ENCODE measurements at regions not wholly inside any gene's neighbourhood (a gene's known extent, or its start where the extent isn't known, plus 50 kb on each side); places are given as distances from the start of the nearest gene placed in this dataset.

- TF ChIP-seq NCOA2 (CRISPR knock-in tag; IDR thresholded peaks at IDR 0.05) = peak; percentile 95
- TF ChIP-seq ZNF343 (CRISPR knock-in tag; IDR thresholded peaks at IDR 0.05) = no peak
- TF ChIP-seq, protein P1, sequence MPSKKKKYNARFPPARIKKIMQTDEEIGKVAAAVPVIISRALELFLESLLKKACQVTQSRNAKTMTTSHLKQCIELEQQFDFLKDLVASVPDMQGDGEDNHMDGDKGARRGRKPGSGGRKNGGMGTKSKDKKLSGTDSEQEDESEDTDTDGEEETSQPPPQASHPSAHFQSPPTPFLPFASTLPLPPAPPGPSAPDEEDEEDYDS (CRISPR knock-in tag; IDR thresholded peaks at IDR 0.05) = no peak
- TF ChIP-seq ZNF44 (CRISPR knock-in tag; IDR thresholded peaks at IDR 0.05) = no peak
- peak; percentile 31; the same call in 1 of the 2 replicates for TF ChIP-seq KMT2B (CRISPR knock-in tag; IDR thresholded peaks at IDR 0.05)
- TF ChIP-seq ATF4 (CRISPR knock-in tag; IDR thresholded peaks at IDR 0.05) = peak in 1 of 2 experiments; percentile 75; a peak in 2 of 4 replicates
- TF ChIP-seq ZNF616 (CRISPR knock-in tag; IDR thresholded peaks at IDR 0.05; ENCODE audit: low read depth) = no peak
- no peak for TF ChIP-seq U2AF1 (optimal IDR thresholded peaks at IDR 0.05; ENCODE audit: low read depth, low read length)
- no peak for TF ChIP-seq ZNF747 (CRISPR knock-in tag; IDR thresholded peaks at IDR 0.05; ENCODE audit: borderline replicate concordance)
- TF ChIP-seq, protein P2, sequence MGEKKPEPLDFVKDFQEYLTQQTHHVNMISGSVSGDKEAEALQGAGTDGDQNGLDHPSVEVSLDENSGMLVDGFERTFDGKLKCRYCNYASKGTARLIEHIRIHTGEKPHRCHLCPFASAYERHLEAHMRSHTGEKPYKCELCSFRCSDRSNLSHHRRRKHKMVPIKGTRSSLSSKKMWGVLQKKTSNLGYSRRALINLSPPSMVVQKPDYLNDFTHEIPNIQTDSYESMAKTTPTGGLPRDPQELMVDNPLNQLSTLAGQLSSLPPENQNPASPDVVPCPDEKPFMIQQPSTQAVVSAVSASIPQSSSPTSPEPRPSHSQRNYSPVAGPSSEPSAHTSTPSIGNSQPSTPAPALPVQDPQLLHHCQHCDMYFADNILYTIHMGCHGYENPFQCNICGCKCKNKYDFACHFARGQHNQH (CRISPR knock-in tag; IDR thresholded peaks at IDR 0.05) = peak; percentile 56; the same call in 1 of the 2 replicates
- no peak for TF ChIP-seq PAWR (CRISPR knock-in tag; IDR thresholded peaks at IDR 0.05; ENCODE audit: borderline replicate concordance)
- TF ChIP-seq ZNF350 (CRISPR knock-in tag; IDR thresholded peaks at IDR 0.05; ENCODE audit: borderline replicate concordance, low read depth) = no peak
- no peak for TF ChIP-seq ZNF101 (CRISPR knock-in tag; IDR thresholded peaks at IDR 0.05; ENCODE audit: borderline replicate concordance, low read depth)
- TF ChIP-seq, protein P3, sequence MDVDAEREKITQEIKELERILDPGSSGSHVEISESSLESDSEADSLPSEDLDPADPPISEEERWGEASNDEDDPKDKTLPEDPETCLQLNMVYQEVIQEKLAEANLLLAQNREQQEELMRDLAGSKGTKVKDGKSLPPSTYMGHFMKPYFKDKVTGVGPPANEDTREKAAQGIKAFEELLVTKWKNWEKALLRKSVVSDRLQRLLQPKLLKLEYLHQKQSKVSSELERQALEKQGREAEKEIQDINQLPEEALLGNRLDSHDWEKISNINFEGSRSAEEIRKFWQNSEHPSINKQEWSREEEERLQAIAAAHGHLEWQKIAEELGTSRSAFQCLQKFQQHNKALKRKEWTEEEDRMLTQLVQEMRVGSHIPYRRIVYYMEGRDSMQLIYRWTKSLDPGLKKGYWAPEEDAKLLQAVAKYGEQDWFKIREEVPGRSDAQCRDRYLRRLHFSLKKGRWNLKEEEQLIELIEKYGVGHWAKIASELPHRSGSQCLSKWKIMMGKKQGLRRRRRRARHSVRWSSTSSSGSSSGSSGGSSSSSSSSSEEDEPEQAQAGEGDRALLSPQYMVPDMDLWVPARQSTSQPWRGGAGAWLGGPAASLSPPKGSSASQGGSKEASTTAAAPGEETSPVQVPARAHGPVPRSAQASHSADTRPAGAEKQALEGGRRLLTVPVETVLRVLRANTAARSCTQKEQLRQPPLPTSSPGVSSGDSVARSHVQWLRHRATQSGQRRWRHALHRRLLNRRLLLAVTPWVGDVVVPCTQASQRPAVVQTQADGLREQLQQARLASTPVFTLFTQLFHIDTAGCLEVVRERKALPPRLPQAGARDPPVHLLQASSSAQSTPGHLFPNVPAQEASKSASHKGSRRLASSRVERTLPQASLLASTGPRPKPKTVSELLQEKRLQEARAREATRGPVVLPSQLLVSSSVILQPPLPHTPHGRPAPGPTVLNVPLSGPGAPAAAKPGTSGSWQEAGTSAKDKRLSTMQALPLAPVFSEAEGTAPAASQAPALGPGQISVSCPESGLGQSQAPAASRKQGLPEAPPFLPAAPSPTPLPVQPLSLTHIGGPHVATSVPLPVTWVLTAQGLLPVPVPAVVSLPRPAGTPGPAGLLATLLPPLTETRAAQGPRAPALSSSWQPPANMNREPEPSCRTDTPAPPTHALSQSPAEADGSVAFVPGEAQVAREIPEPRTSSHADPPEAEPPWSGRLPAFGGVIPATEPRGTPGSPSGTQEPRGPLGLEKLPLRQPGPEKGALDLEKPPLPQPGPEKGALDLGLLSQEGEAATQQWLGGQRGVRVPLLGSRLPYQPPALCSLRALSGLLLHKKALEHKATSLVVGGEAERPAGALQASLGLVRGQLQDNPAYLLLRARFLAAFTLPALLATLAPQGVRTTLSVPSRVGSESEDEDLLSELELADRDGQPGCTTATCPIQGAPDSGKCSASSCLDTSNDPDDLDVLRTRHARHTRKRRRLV (CRISPR knock-in tag; IDR thresholded peaks at IDR 0.05) = no peak
- TF ChIP-seq, protein P4, sequence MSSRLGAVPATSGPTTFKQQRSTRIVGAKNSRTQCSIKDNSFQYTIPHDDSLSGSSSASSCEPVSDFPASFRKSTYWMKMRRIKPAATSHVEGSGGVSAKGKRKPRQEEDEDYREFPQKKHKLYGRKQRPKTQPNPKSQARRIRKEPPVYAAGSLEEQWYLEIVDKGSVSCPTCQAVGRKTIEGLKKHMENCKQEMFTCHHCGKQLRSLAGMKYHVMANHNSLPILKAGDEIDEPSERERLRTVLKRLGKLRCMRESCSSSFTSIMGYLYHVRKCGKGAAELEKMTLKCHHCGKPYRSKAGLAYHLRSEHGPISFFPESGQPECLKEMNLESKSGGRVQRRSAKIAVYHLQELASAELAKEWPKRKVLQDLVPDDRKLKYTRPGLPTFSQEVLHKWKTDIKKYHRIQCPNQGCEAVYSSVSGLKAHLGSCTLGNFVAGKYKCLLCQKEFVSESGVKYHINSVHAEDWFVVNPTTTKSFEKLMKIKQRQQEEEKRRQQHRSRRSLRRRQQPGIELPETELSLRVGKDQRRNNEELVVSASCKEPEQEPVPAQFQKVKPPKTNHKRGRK (CRISPR knock-in tag; IDR thresholded peaks at IDR 0.05) = no peak
- peak; percentile 96 for TF ChIP-seq SIX4 (CRISPR knock-in tag; IDR thresholded peaks at IDR 0.05)
- TF ChIP-seq THRA (CRISPR knock-in tag; IDR thresholded peaks at IDR 0.05; ENCODE audit: borderline replicate concordance) = peak; percentile 75; the same call in 1 of the 2 replicates
- peak; percentile 96 for TF ChIP-seq TARDBP (CRISPR knock-in tag; IDR thresholded peaks at IDR 0.05)
Measured at GRCh38 chr15:36506733-36507356, 72.6 kb upstream of the CDIN1 start (continued).

All from HepG2 (cell line).